Fibroblast of villous mesenchyme (primary cell): ENCODE measurements at regions not wholly inside any gene's neighbourhood (a gene's known extent, or its start where the extent isn't known, plus 50 kb on each side); places are given as distances from the start of the nearest gene placed in this dataset.

Experiments used
- DNase-seq: peaks from one replicate; pipeline ENCODE4 v3.0.0-alpha.2; 2010; ENCODE audit warnings: low read depth
- H3K4me3 ChIP-seq: 2 replicates; pipeline ENCODE4 v1.5.1; 2011; ENCODE audit warnings: low read depth, mild to moderate bottlenecking, low read length
- CTCF ChIP-seq: IDR thresholded peaks from 2 replicates; pipeline ENCODE4 v1.5.1; 2012; ENCODE audit warnings: low read depth, mild to moderate bottlenecking, low read length; ENCODE audit not compliant: insufficient read depth

GRCh38 chr2:83573060-83573459, 886.0 kb downstream of the SUCLG1 start:
- H3K4me3 ChIP-seq: no peak overlapping the region
- TF ChIP-seq CTCF: no peak

GRCh38 chr2:83572400-83572799, 886.7 kb downstream of the SUCLG1 start:
- no peak for DNase-seq
- no peak overlapping the region for H3K4me3 ChIP-seq
- no peak for TF ChIP-seq CTCF

More at GRCh38 chr2:83573060-83573459, 886.0 kb downstream of the SUCLG1 start:
- no peak for DNase-seq

GRCh38 chr2:83567551-83567950, 891.5 kb downstream of the SUCLG1 start:
- no peak for TF ChIP-seq CTCF
- H3K4me3 ChIP-seq: no peak overlapping the region
- DNase-seq: no peak

- DNase-seq: no peak
Measured at GRCh38 chr2:83565626-83566025, 893.5 kb downstream of the SUCLG1 start.

GRCh38 chr2:83565181-83565580, 893.9 kb downstream of the SUCLG1 start:
- DNase-seq: no peak
- TF ChIP-seq CTCF: no peak
- H3K4me3 ChIP-seq: no peak overlapping the region

More at GRCh38 chr2:83565626-83566025, 893.5 kb downstream of the SUCLG1 start:
- no peak overlapping the region for H3K4me3 ChIP-seq
- TF ChIP-seq CTCF: no peak

GRCh38 chr2:83561592-83561991, 897.5 kb downstream of the SUCLG1 start:
- TF ChIP-seq CTCF: no peak
- no peak for DNase-seq

GRCh38 chr2:83536556-83536955, 922.5 kb downstream of the SUCLG1 start:
- H3K4me3 ChIP-seq: no peak overlapping the region
- TF ChIP-seq CTCF: no peak
- no peak for DNase-seq

More at GRCh38 chr2:83561592-83561991, 897.5 kb downstream of the SUCLG1 start:
- no peak overlapping the region for H3K4me3 ChIP-seq
